Stimulated activated effector memory CD8-positive, alpha-beta T cell treated with anti-CD3 and anti-CD28 coated beads, Interleukin-12 subunit alpha, Interleukin-12 subunit beta, amount 100 ng/mL, for 72 hours (primary cell): ENCODE measurements at regions not wholly inside any gene's neighbourhood (a gene's known extent, or its start where the extent isn't known, plus 50 kb on each side); places are given as distances from the start of the nearest gene placed in this dataset.

ENCODE experiments used
- ATAC-seq: fragments of 150-1000 bp; cut with Tn5 transposase; 2 replicates; pipeline ENCODE4 v1.10.0; 2021
- DNase-seq, 2 donors: peaks; one replicate each; pipeline ENCODE4 v3.0.0; 2021 to 2022; ENCODE audit warnings: low spot score in 2 of 2
- H3K27ac Mint-ChIP-seq: one replicate; pipeline ENCODE4 v1.8.0; 2022; ENCODE audit warnings: mild to moderate bottlenecking, mixed read lengths
- H3K36me3 Mint-ChIP-seq: one replicate; pipeline ENCODE4 v1.8.0; 2022; ENCODE audit warnings: mild to moderate bottlenecking, mixed read lengths
- H3K4me1 Mint-ChIP-seq: one replicate; pipeline ENCODE4 v1.8.0; 2022; ENCODE audit warnings: mixed read lengths
- H3K4me3 Mint-ChIP-seq: one replicate; pipeline ENCODE4 v1.8.0; 2022; ENCODE audit warnings: mild to moderate bottlenecking, mixed read lengths
- H3K9me3 Mint-ChIP-seq: one replicate; pipeline ENCODE4 v1.8.0; 2022; ENCODE audit warnings: mixed read lengths

GRCh38 chr10:133024704-133025557, 62.8 kb upstream of the ADGRA1 start:
- no peaks in the 10 kb centered on the region for H3K36me3 Mint-ChIP-seq
- no peaks in the 10 kb centered on the region for H3K9me3 Mint-ChIP-seq
- DNase-seq = no peak
- no peak for ATAC-seq
- H3K4me1 Mint-ChIP-seq = no peaks in the 10 kb centered on the region
- H3K4me3 Mint-ChIP-seq = no peak overlapping the region
- no peak overlapping the region for H3K27ac Mint-ChIP-seq

- no peak for DNase-seq
- Mint-ChIP-seq H3K9me3 (no peaks in the 10 kb centered on the region), H3K27ac (no peak overlapping the region), H3K36me3 (no peaks in the 10 kb centered on the region), H3K4me1 (no peaks in the 10 kb centered on the region), H3K4me3 (no peak overlapping the region)
- no peak for ATAC-seq
Observed at GRCh38 chr10:133023216-133023843, 64.4 kb upstream of the ADGRA1 start.

- no peaks in the 10 kb centered on the region for H3K36me3 Mint-ChIP-seq
Observed at GRCh38 chr10:133022776-133023100, 65.0 kb upstream of the ADGRA1 start.

DNA sequence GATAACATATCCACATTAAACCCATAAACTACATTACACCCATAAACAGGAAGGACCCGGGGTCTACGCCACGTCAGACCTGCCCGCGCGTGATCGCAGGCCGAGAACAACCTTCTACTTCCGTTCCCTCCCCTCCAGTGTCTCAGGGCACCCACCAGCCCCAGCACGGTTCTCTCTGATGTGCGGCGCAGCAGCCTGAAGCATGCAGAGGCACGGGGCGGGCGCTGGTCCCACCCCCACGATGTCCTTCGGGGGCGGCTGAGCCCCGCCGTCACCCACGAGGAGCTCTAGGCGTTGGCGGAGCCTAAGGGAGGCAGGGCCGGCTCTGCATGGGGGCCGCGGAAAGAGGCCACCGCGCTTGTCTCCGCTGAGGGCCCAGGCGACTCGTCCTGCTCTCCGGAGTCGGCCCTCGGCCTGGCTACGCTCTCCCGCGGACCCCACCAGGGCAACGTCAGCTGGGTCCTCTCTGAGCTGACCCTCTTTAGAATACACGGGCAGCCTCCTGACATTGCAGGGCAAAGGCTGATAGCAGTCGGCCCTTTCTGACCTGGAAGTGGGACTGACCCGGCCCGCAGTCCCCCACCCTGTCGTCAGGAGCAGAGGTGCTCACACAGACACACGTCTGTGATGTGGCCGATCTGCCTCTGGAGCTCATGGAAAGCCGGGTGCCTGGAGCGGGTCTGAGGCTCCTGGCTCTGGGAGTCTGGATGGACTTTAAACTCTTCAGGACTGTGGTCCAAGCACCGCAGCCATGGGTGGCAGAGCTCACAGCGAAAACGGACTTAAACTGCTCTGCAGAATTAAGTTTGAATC, 65.6 kb upstream of the ADGRA1 start:
- Mint-ChIP-seq H3K36me3 (no peaks in the 10 kb centered on the region), H3K27ac (no peak overlapping the region), H3K4me3 (no peak overlapping the region), H3K9me3 (no peaks in the 10 kb centered on the region), H3K4me1 (no peaks in the 10 kb centered on the region)
- ATAC-seq = no peak
- no peak for DNase-seq

More at GRCh38 chr10:133022776-133023100, 65.0 kb upstream of the ADGRA1 start:
- H3K9me3 Mint-ChIP-seq = no peaks in the 10 kb centered on the region
- no peaks in the 10 kb centered on the region for H3K4me1 Mint-ChIP-seq
- no peak for DNase-seq
- no peak overlapping the region for H3K4me3 Mint-ChIP-seq
- ATAC-seq = no peak
- no peak overlapping the region for H3K27ac Mint-ChIP-seq

- H3K9me3 Mint-ChIP-seq = no peaks in the 10 kb centered on the region
- no peak overlapping the region for H3K27ac Mint-ChIP-seq
- no peaks in the 10 kb centered on the region for H3K4me1 Mint-ChIP-seq
- no peak for DNase-seq
- no peak overlapping the region for H3K4me3 Mint-ChIP-seq
- no peaks in the 10 kb centered on the region for H3K36me3 Mint-ChIP-seq
- ATAC-seq = no peak
Observed at GRCh38 chr10:133021116-133021962, 66.4 kb upstream of the ADGRA1 start.

GRCh38 chr10:133020193-133020817, 67.4 kb upstream of the ADGRA1 start:
- no peaks in the 10 kb centered on the region for H3K36me3 Mint-ChIP-seq
- H3K4me1 Mint-ChIP-seq = no peaks in the 10 kb centered on the region
- ATAC-seq (no peak), DNase-seq (no peak)
- no peak overlapping the region for H3K4me3 Mint-ChIP-seq
- no peaks in the 10 kb centered on the region for H3K9me3 Mint-ChIP-seq
- H3K27ac Mint-ChIP-seq = no peak overlapping the region

- DNase-seq = no peak
- no peak overlapping the region for H3K27ac Mint-ChIP-seq
- no peak for ATAC-seq
- H3K9me3 Mint-ChIP-seq = no peaks in the 10 kb centered on the region
- H3K36me3 Mint-ChIP-seq = no peaks in the 10 kb centered on the region
- H3K4me3 Mint-ChIP-seq = no peak overlapping the region
- H3K4me1 Mint-ChIP-seq = no peaks in the 10 kb centered on the region
Observed at GRCh38 chr10:133019651-133020050, 68.1 kb upstream of the ADGRA1 start.

DNA sequence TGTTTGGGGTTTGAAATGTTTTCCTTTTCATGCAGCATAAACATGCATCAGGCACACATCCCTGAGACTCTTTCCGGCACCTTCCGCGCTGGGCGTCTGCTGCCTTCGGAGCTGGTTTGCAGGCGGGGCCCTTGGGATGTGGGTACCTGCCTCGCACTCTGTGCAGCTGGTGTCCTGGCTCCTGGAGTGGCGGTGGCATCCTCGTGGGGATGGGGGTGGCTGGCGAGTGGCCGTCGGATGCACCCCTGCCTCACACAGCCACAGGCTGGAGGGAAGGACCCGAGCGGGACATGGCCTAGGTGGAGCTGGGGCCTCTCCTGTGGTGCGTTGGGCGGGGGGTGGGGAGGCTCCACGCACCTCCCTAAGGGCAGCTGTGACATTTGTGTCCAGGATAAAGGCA, 68.5 kb upstream of the ADGRA1 start:
- DNase-seq (no peak), ATAC-seq (no peak)
- no peaks in the 10 kb centered on the region for H3K9me3 Mint-ChIP-seq
- H3K4me1 Mint-ChIP-seq = no peaks in the 10 kb centered on the region
- no peak overlapping the region for H3K4me3 Mint-ChIP-seq
- H3K27ac Mint-ChIP-seq = no peak overlapping the region
- no peaks in the 10 kb centered on the region for H3K36me3 Mint-ChIP-seq

- H3K36me3 Mint-ChIP-seq = no peaks in the 10 kb centered on the region
- no peak overlapping the region for H3K27ac Mint-ChIP-seq
- DNase-seq = no peak
- ATAC-seq = no peak
- peaks cover under 1% of the 10 kb centered on the region for H3K4me1 Mint-ChIP-seq
- H3K9me3 Mint-ChIP-seq = no peaks in the 10 kb centered on the region
- H3K4me3 Mint-ChIP-seq = no peak overlapping the region
Observed at GRCh38 chr10:133018491-133018890, 69.2 kb upstream of the ADGRA1 start.

DNA sequence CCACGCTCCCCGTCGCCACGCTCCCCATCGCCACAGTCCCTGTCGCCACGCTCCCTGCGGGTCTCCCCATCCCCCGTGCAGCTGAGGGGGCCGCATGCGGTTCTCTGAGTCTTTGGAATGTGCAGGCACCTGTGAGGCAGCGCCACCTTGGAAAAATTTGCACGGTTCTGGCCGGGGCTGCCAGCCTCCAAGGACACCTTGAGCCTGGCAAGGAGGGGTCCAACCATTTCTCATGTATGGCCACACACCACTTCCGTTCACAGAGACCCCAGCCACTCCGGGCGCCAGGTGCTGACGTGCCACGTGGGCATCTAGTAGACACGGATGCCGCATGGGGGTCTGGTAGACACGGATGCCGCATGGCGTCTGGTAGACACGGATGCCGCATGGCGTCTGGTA, 70.5 kb upstream of the ADGRA1 start:
- ATAC-seq = no peak
- no peak for DNase-seq
- H3K27ac Mint-ChIP-seq = no peak overlapping the region

GRCh38 chr10:133016493-133017202, 71.1 kb upstream of the ADGRA1 start:
- Mint-ChIP-seq H3K4me3 (no peak overlapping the region), H3K4me1 (peaks cover 6% of the 10 kb centered on the region), H3K36me3 (no peaks in the 10 kb centered on the region), H3K9me3 (no peaks in the 10 kb centered on the region), H3K27ac (no peak overlapping the region)
- DNase-seq (no peak), ATAC-seq (no peak)

More for the DNA sequence above, 70.5 kb upstream of the ADGRA1 start:
- no peaks in the 10 kb centered on the region for H3K36me3 Mint-ChIP-seq
- no peaks in the 10 kb centered on the region for H3K9me3 Mint-ChIP-seq
- H3K4me1 Mint-ChIP-seq = peaks cover 6% of the 10 kb centered on the region
- no peak overlapping the region for H3K4me3 Mint-ChIP-seq

- Mint-ChIP-seq H3K4me3 (no peak overlapping the region), H3K27ac (no peak overlapping the region), H3K4me1 (peaks cover 6% of the 10 kb centered on the region), H3K9me3 (no peaks in the 10 kb centered on the region), H3K36me3 (no peaks in the 10 kb centered on the region)
- ATAC-seq (no peak), DNase-seq (no peak)
Observed at GRCh38 chr10:133015816-133016462, 71.8 kb upstream of the ADGRA1 start.

GRCh38 chr10:133015321-133015720, 72.4 kb upstream of the ADGRA1 start:
- no peak overlapping the region for H3K27ac Mint-ChIP-seq
- no peak for DNase-seq
- H3K4me3 Mint-ChIP-seq = no peak overlapping the region
- peaks cover 6% of the 10 kb centered on the region for H3K4me1 Mint-ChIP-seq
- no peaks in the 10 kb centered on the region for H3K36me3 Mint-ChIP-seq
- ATAC-seq = no peak
- no peaks in the 10 kb centered on the region for H3K9me3 Mint-ChIP-seq
